Right lobe of liver (tissue), 6 donors: ENCODE measurements at regions not wholly inside any gene's neighbourhood (a gene's known extent, or its start where the extent isn't known, plus 50 kb on each side); places are given as distances from the start of the nearest gene placed in this dataset.

Experiments
- ATAC-seq, 4 donors: fragments of 200-7000 bp; cut with Tn5 transposase; one replicate each; pipeline ENCODE4 v1.9.1; 2020; ENCODE audit warnings: mild to moderate bottlenecking in 4 of 4, moderate library complexity in 4 of 4
- DNase-seq, 3 donors: peaks; one replicate each; pipeline ENCODE4 v3.0.0-alpha.2; 2020
- H3K27ac ChIP-seq, 3 donors: fragments of 200-600 bp; one replicate each; pipeline ENCODE4 v1.8.0; 2022
- H3K27me3 ChIP-seq, 2 donors: fragments of 200-600 bp; one replicate each; pipeline ENCODE4 v1.8.0; 2022
- H3K36me3 ChIP-seq, 4 donors: fragments of 200-600 bp; sonication (generic) in 1 of 4; one replicate each; pipeline versions ENCODE4 v1.5.1 to v1.8.0; 2017 to 2022; ENCODE audit warnings: control low read depth in 1 of 4
- H3K4me1 ChIP-seq, 4 donors: fragments of 200-600 bp; sonication (generic) in 1 of 4; one replicate each; pipeline versions ENCODE4 v1.5.1 to v1.8.0; 2017 to 2022; ENCODE audit warnings: control low read depth in 1 of 4
- H3K4me3 ChIP-seq, 3 donors: fragments of 200-600 bp; one replicate each; pipeline ENCODE4 v1.8.0; 2022
- H3K9me3 ChIP-seq, 4 donors: fragments of 200-600 bp; sonication (generic) in 1 of 4; one replicate each; pipeline versions ENCODE4 v1.5.1 to v1.8.0; 2017 to 2022; ENCODE audit warnings: control low read depth in 1 of 4
- CTCF ChIP-seq, 4 donors: fragments of 200-600 bp in 3 of 4; fragments of 450-650 bp in 1 of 4; IDR thresholded peaks; one replicate each; pipeline versions ENCODE4 v1.5.1 to v1.8.0; 2016 to 2022; ENCODE audit warnings: antibody characterized with exemption in 4 of 4, mild to moderate bottlenecking in 2 of 4
- POLR2A ChIP-seq: fragments of 450-650 bp; IDR thresholded peaks from one replicate; pipeline ENCODE4 v1.6.1; 2017; ENCODE audit warnings: antibody characterized with exemption, mild to moderate bottlenecking
- WGBS: methylation state at CpG from one replicate; pipeline ENCODE4 v1.1.6; 2018; ENCODE audit warnings: low coverage, low lambda C conversion rate; ENCODE audit not compliant: insufficient coverage; ENCODE audit errors: missing lambda C conversion rate; 5-methylcytosine and 5-hydroxymethylcytosine counted together
- intact Hi-C, 2 donors: fragments of 100-400 bp; cut with DNase I; formaldehyde crosslinking; loops; one replicate each; pipeline versions ENCODE4 v1.11.2 to v1.14.1; 2022
- donor health status: DM: no; HTN: yes; CAD: no.
- donor health status: DM: no; HTN: no; CAD: no.
- donor health status: DM: no; HTN: no; CAD: no.
- donor health status: DM: no; HTN: yes; CAD: no.
- donor health status: DM: no; HTN: yes; CAD: no.

GRCh38 chr3:18092726-18093125, 332.4 kb downstream of the SATB1 start:
- H3K36me3 ChIP-seq, result no peaks in the 10 kb centered on the region
- H3K4me1 ChIP-seq, result no peaks in the 10 kb centered on the region
- DNase-seq (no peak), ATAC-seq (no peak)
- TF ChIP-seq POLR2A, result no peak
- TF ChIP-seq CTCF (IDR thresholded peaks at IDR 0.05), result no peak
- H3K4me3 ChIP-seq, result no peak overlapping the region
- intact Hi-C loops, result no loop called here
- no peaks in the 10 kb centered on the region for H3K27me3 ChIP-seq
- no peak overlapping the region for H3K27ac ChIP-seq
- H3K9me3 ChIP-seq, result peaks cover 0 to 3% (median 0%) of the 10 kb centered on the region in 4 donors
- 40% methylated on average over 5 of the region's 5 CpGs for WGBS

- Histone ChIP-seq H3K27me3 (no peaks in the 10 kb centered on the region), H3K4me3 (no peak overlapping the region), H3K36me3 (no peaks in the 10 kb centered on the region), H3K27ac (no peak overlapping the region), H3K9me3 (no peaks in the 10 kb centered on the region), H3K4me1 (no peaks in the 10 kb centered on the region)
- DNase-seq (no peak), ATAC-seq (no peak)
- intact Hi-C loops, result no loop called here
- TF ChIP-seq CTCF (IDR thresholded peaks at IDR 0.05) (no peak), POLR2A (no peak)
Measured at GRCh38 chr3:18090377-18090776, 334.8 kb downstream of the SATB1 start.

GRCh38 chr3:18087988-18088387, 337.2 kb downstream of the SATB1 start:
- H3K27me3 ChIP-seq, result no peaks in the 10 kb centered on the region
- DNase-seq, result no peak

GRCh38 chr3:18086760-18087159, 338.4 kb downstream of the SATB1 start:
- no peaks in the 10 kb centered on the region for H3K9me3 ChIP-seq
- no peak overlapping the region for H3K4me3 ChIP-seq
- DNase-seq, result no peak
- 27% methylated on average over 5 of the region's 5 CpGs for WGBS
- no peak overlapping the region for H3K27ac ChIP-seq
- ATAC-seq, result no peak
- intact Hi-C loops, result no loop called here
- no peaks in the 10 kb centered on the region for H3K27me3 ChIP-seq
- no peaks in the 10 kb centered on the region for H3K36me3 ChIP-seq
- H3K4me1 ChIP-seq, result no peaks in the 10 kb centered on the region
- TF ChIP-seq CTCF (IDR thresholded peaks at IDR 0.05), result no peak
- no peak for TF ChIP-seq POLR2A

More at GRCh38 chr3:18087988-18088387, 337.2 kb downstream of the SATB1 start:
- no peak overlapping the region for H3K4me3 ChIP-seq
- H3K4me1 ChIP-seq, result no peaks in the 10 kb centered on the region
- 11% methylated on average over 3 of the region's 3 CpGs for WGBS
- H3K36me3 ChIP-seq, result no peaks in the 10 kb centered on the region
- ATAC-seq, result no peak
- TF ChIP-seq POLR2A (no peak), CTCF (IDR thresholded peaks at IDR 0.05) (no peak)
- H3K27ac ChIP-seq, result no peak overlapping the region
- intact Hi-C loops, result no loop called here
- no peaks in the 10 kb centered on the region for H3K9me3 ChIP-seq

- 43% methylated on average over 7 of the region's 7 CpGs for WGBS
- no peak for ATAC-seq
- no peaks in the 10 kb centered on the region for H3K9me3 ChIP-seq
- intact Hi-C loops, result no loop called here
- TF ChIP-seq POLR2A (no peak), CTCF (IDR thresholded peaks at IDR 0.05) (no peak)
- H3K4me1 ChIP-seq, result no peaks in the 10 kb centered on the region
- H3K36me3 ChIP-seq, result no peaks in the 10 kb centered on the region
- H3K27ac ChIP-seq, result no peak overlapping the region
- no peak for DNase-seq
- H3K27me3 ChIP-seq, result no peaks in the 10 kb centered on the region
- H3K4me3 ChIP-seq, result no peak overlapping the region
Measured at GRCh38 chr3:18086078-18086477, 339.1 kb downstream of the SATB1 start.
